GM19043 (cell line): ENCODE measurements at regions not wholly inside any gene's neighbourhood (a gene's known extent, or its start where the extent isn't known, plus 50 kb on each side); places are given as distances from the start of the nearest gene placed in this dataset.
"Not testable (repeated sequence)": the region's sequence is repeated elsewhere in the genome, so short reads cannot be mapped to it uniquely, and the experiment has no call there.

Experiments
- ATAC-seq: cut with Tn5 transposase; IDR thresholded peaks from one replicate; pipeline ENCODE4 v1.9.1; 2021; ENCODE audit warnings: low read depth; ENCODE audit not compliant: unreplicated experiment

DNA sequence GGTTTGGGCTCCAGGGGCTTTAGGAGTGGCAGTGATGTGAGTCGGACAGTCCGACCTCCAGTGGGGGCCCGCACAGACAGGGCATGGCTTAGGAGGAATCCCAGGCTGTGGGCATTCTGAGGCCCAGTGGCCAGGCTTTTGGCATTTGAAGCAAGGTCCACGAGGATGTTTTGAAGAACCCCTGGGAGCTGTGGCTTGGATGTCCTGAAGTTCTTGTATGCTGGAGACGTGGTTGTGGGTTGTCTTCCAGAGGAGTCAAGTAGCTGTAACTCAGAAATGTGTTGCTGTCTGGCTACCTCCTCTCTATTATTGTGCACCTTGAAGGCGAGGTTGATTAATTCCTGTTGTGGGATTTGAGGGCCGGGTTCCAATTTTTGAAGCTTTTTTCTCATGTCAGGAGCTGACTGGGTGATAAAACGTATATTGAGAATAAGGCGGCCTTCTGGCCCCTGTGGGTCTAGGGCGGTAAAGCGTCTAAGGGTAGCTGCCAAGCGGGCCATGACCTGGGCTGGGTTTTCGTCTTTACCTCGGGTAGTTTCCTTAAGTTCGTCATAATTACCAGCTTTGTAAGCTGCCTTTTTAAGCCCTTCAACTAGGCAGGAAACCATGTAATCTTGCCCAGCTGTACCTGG is 67.3 kb upstream of the EZR start:
- not testable (repeated sequence) for ATAC-seq

DNA sequence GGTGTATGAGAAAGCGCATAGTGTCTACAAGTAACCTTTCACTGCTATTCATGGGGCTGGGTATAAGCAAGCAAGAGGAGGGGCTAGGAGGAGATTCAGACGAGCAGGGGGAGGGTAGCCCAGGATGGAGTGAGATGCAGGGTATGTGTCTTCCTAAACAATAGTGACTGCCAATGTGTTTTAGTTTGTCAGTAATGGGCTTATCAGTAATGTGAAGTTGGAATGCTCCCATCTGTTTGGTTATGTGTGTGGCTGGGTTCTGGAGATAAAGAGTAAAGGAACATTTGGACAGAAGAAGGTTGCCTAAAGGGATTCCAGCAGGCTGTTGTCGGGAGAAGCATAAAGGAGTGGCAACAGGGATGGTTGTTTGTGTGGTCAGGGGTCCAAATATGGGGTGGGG is 62.7 kb upstream of the EZR start:
- not testable (repeated sequence) for ATAC-seq

GRCh38 chr6:158881276-158881675 is 62.1 kb upstream of the EZR start:
- ATAC-seq = not testable (repeated sequence)

DNA sequence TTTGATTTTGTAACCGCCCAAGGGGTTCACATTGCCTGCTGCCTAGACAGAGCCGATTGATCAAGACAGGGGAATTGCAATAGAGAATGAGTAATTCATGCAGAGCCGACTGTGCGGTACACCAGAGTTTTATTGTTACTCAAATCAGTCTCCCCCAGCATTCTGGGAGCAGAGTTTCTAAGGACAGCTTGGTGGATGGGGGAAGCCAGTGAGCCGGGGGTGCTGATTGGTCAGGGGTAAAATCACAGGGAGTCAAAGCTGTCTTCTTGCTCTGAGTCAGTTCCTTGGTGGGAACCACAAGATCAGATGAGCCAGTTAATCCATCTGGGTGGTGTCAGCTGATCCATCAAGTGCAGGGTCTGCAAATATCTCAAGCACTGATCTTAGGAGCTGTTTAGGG is 60.0 kb upstream of the EZR start:
- ATAC-seq = no peak

DNA sequence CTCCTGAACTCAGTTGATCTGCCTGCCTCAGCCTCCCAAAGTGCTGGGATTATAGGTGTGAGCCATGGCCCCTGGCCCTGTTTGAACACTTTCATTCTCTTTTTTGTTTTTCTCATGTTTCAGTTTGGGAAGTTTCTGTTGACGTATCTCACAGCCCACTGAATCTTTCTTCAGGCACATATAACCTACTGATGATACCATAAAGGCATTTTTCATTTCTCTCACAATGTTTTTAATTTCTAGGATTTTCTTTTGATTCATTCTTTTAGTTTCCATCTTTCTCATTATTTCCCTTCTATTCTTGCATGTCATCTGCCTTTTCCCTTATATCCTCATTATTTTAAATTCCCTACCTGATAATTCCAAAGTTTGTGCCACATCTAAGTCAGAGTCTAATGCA is 58.5 kb upstream of the EZR start:
- no peak for ATAC-seq

DNA sequence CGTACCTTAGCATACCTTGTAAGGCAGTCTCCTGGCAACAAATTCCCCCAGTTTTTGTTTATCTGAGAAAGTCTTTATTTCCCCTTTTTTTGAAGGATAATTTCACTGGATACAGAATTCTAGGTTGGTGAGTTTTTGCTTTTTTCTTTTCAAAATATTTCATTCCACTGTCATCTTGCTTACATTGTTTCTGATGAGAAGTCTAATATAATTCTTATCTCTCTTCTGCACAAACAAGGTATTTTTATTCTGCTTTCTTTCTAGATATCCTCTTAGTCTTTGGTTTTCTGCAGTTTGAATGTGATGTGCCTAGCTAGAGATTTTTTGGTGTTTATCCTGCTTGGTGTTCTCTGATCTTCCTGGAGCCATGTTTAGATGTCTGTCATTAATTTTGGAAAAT is 57.7 kb upstream of the EZR start:
- ATAC-seq = no peak

DNA sequence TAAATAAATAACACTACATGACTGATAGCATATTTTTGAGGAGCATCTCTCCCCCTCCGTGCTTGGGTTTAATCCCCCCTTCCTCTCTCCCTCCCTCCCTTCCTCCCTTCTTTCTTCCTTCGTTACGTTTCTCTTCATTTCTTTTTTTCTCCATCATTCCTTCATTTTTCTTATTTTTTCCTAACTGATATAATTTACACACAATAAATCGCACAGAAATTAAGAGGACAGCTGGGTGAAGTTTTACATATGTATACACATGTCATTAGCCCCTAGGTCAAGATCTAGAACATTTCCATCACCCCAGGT is 51.4 kb upstream of the EZR start:
- ATAC-seq = no peak

GRCh38 chr6:158869826-158870648 is 50.9 kb upstream of the EZR start:
- ATAC-seq = peak; percentile 94

DNA sequence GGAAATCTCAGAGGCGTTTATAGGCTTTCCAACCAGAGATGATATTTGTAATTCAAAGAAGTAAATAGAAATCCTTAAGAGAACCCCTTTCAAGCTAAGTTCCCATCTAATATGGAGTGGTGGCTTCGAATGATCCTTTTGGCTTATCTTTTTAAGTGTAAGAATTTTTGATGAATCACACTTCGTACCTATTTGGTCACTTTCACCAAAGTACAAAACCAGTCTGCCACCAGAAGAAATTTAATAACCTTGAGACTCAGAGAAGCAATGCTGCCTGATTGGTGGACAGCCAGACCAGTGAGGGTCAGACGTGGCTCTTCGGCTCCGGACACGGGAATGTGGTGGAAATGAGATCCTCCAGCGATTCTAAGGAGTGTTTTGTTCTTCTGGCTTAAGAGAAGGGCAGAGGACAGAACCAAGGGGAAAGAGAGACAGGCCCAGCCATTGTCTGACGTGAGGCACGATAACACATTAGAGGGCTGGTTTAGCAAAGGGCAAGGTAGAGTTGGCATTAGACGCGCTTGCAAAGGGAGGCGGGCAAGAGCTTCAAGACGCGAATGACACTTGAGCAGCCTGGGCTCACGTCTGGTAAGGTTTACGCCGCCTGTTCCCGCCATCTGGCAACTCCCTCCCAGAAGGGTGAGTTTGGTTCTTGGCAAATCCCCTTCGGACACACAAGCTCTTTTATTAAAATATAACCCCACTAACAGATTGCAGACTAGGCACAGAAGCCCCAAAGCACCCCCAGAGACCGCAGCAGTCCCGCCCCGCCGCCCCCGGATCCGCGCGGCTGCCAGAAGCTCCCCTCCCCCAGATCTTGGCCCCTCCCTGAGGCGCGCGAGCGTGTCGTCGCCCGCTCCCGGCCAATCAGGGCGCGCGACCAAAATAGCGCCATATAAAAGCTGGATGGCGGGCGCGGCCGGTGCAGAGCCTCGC is 50.0 kb upstream of the EZR start:
- ATAC-seq = peak; percentile 14
